Adrenal gland (tissue), 9 donors: ENCODE measurements at regions not wholly inside any gene's neighbourhood (a gene's known extent, or its start where the extent isn't known, plus 50 kb on each side); places are given as distances from the start of the nearest gene placed in this dataset.

Source experiments
- DNase-seq, 7 donors: peaks; one replicate each; pipeline ENCODE4 v3.0.0-alpha.2; 2019 to 2020
- H3K27ac ChIP-seq, 5 donors: fragments of 200-600 bp; sonication (generic) in 4 of 5; 1 replicate in 3 of 5; 2 replicates in 2 of 5; pipeline versions ENCODE4 v1.5.1 to v1.8.0; 2016 to 2020; ENCODE audit warnings: mild to moderate bottlenecking in 1 of 5
- H3K27me3 ChIP-seq: fragments of 200-600 bp; 2 replicates; pipeline ENCODE4 v1.8.0; 2021
- H3K36me3 ChIP-seq, 2 donors: fragments of 200-600 bp; replicated peaks in 1 of 2; 1 replicate in 1 of 2; 2 replicates in 1 of 2; pipeline versions ENCODE4 v1.5.1 to v1.8.0; 2018 to 2022
- H3K4me1 ChIP-seq, 2 donors: fragments of 200-600 bp; replicated peaks in 1 of 2; 1 replicate in 1 of 2; 2 replicates in 1 of 2; pipeline versions ENCODE4 v1.5.1 to v1.8.0; 2018 to 2021
- H3K4me3 ChIP-seq, 4 donors: fragments of 200-600 bp; sonication (generic) in 3 of 4; one replicate each; pipeline ENCODE4 v1.5.1; 2016 to 2018
- H3K9me3 ChIP-seq, 3 donors: fragments of 200-600 bp; sonication (generic) in 1 of 3; replicated peaks in 1 of 3; 1 replicate in 2 of 3; 2 replicates in 1 of 3; pipeline versions ENCODE4 v1.5.1 to v1.8.0; 2016 to 2021
- CTCF ChIP-seq, 6 experiments: fragments of 450-650 bp in 4 of 6; fragments of 200-600 bp in 2 of 6; sonication (generic) in 1 of 6; IDR thresholded peaks; 1 replicate in 5 of 6; 2 replicates in 1 of 6; pipeline versions ENCODE4 v1.5.1 to v1.8.0; 2016 to 2021; ENCODE audit warnings: antibody characterized with exemption in 6 of 6, mild to moderate bottlenecking in 2 of 6, moderate library complexity in 1 of 6
- POLR2A ChIP-seq, 2 donors: fragments of 450-650 bp; IDR thresholded peaks; one replicate each; pipeline ENCODE4 v1.6.1; 2017; ENCODE audit warnings: antibody characterized with exemption in 2 of 2, mild to moderate bottlenecking in 2 of 2, moderate library complexity in 1 of 2
- WGBS, 4 donors: extraction: QIAGEN DNeasy Blood & Tissue Kit in 2 of 4; methylation state at CpG; one replicate each; pipeline versions ENCODE4 v1.1.5 to v1.1.7; 2013 to 2017; 5-methylcytosine and 5-hydroxymethylcytosine counted together
- intact Hi-C, 2 donors: fragments of 100-400 bp; cut with DNase I; formaldehyde crosslinking; loops; one replicate each; pipeline versions ENCODE4 v1.14.1 to v1.15.0; 2022 to 2023
- donor health status: healthy with polysubstance abuse.
- donor health status: Bipolar disorder and iron deficiency.
- donor health status: DM: yes; HTN: yes; CAD: no.
- donor health status: DM: no; HTN: no; CAD: no.
- donor health status: DM: no; HTN: no; CAD: no.

- WGBS, 4 donors, result 71 to 75% (median 73%) methylated on average over 4 of the region's 4 CpGs
- Histone ChIP-seq H3K9me3 (no peaks in the 10 kb centered on the region), H3K27me3 (no peaks in the 10 kb centered on the region), H3K4me1 (peaks cover 6 to 9% of the 10 kb centered on the region in 2 donors), H3K36me3 (no peaks in the 10 kb centered on the region), H3K27ac (no peak overlapping the region), H3K4me3 (no peak overlapping the region)
- TF ChIP-seq POLR2A (IDR thresholded peaks at IDR 0.05) (no peak), CTCF (IDR thresholded peaks at IDR 0.05) (no peak)
- no peak for DNase-seq
- intact Hi-C loops, result no loop called here
Observed at GRCh38 chr9:18056993-18057369, 417.0 kb upstream of the ADAMTSL1 start.

GRCh38 chr9:18058564-18059442 lies 415.1 kb upstream of the ADAMTSL1 start:
- intact Hi-C loops, result no loop called here
- 41 to 50% (median 46%) methylated on average over 3 of the region's 3 CpGs for WGBS, 4 donors
- no peaks in the 10 kb centered on the region for H3K27me3 ChIP-seq
- TF ChIP-seq POLR2A (IDR thresholded peaks at IDR 0.05) (no peak), CTCF (IDR thresholded peaks at IDR 0.05) (no peak)
- peaks cover 6 to 9% of the 10 kb centered on the region in 2 donors for H3K4me1 ChIP-seq
- no peaks in the 10 kb centered on the region for H3K36me3 ChIP-seq
- H3K27ac ChIP-seq, result no peak overlapping the region
- no peaks in the 10 kb centered on the region for H3K9me3 ChIP-seq
- no peak for DNase-seq
- H3K4me3 ChIP-seq, result no peak overlapping the region

GRCh38 chr9:18059447-18059846 lies 414.5 kb upstream of the ADAMTSL1 start:
- Histone ChIP-seq H3K27me3 (no peaks in the 10 kb centered on the region), H3K27ac (no peak overlapping the region), H3K36me3 (no peaks in the 10 kb centered on the region), H3K4me3 (no peak overlapping the region), H3K4me1 (peaks cover 6 to 9% of the 10 kb centered on the region in 2 donors), H3K9me3 (no peaks in the 10 kb centered on the region)
- TF ChIP-seq CTCF (IDR thresholded peaks at IDR 0.05) (no peak), POLR2A (IDR thresholded peaks at IDR 0.05) (no peak)
- no peak for DNase-seq
- 27 to 42% (median 35%) methylated on average over 1 of the region's 1 CpG for WGBS, 4 donors
- intact Hi-C loops, result no loop called here

- Histone ChIP-seq H3K9me3 (no peaks in the 10 kb centered on the region), H3K36me3 (no peaks in the 10 kb centered on the region), H3K27me3 (no peaks in the 10 kb centered on the region), H3K4me3 (no peak overlapping the region), H3K4me1 (peaks cover 6 to 9% of the 10 kb centered on the region in 2 donors), H3K27ac (no peak overlapping the region)
- intact Hi-C loops, result no loop called here
- WGBS, 4 donors, result 71 to 75% (median 73%) methylated on average over 3 of the region's 3 CpGs
- TF ChIP-seq CTCF (IDR thresholded peaks at IDR 0.05) (peak in 1 of 6 experiments; percentile 19), POLR2A (IDR thresholded peaks at IDR 0.05) (no peak)
- no peak for DNase-seq
Observed at GRCh38 chr9:18060269-18060934, 413.6 kb upstream of the ADAMTSL1 start.
